ENCODE measurements at regions not wholly inside any gene's neighbourhood (a gene's known extent, or its start where the extent isn't known, plus 50 kb on each side); places are given as distances from the start of the nearest gene placed in this dataset.
"Not testable (repeated sequence)": the region's sequence is repeated elsewhere in the genome, so short reads cannot be mapped to it uniquely, and the experiment has no call there.

GRCh38 chr6:28848756-28849155, 75.0 kb downstream of the TRIM27 start:
- DNase-seq (ENCODE audit: low spot score), result not testable (repeated sequence)
